ENCODE measurements at regions not wholly inside any gene's neighbourhood (a gene's known extent, or its start where the extent isn't known, plus 50 kb on each side); places are given as distances from the start of the nearest gene placed in this dataset.

DNA sequence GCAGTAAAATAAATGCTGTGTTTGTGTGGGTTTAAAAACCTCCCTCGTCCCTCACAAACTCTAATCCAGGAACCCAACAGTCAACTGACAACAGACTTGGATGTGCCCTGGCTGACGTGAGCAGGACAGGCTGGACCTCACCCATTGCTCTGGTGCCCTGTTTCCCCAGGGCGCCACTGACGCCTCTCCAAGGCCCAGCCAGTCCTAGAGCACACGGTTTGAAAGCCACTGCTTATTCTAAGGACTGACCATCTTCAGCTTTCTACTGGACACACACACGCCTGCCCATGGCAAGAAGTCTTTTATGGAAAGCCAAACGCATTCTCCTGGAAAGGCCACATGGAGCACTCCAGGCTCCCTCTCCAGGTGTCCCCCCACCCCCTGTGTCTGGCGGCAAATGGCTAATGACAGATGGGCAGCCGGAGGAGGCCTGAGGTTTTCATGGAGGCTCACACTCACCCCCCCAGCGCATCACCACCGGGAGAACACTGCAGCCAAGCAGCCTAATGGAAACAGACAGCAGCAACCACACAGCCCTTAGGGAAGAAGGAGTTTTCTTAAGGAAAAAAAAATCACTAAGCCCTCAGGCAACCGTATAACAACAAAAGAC, 319.2 kb downstream of the SOX9 start:
- H3K4me3 ChIP-seq (ENCODE audit: low read depth, low read length), result no peak overlapping the region
- no peaks in the 10 kb centered on the region for H3K9me3 ChIP-seq
- TF ChIP-seq, protein P1, sequence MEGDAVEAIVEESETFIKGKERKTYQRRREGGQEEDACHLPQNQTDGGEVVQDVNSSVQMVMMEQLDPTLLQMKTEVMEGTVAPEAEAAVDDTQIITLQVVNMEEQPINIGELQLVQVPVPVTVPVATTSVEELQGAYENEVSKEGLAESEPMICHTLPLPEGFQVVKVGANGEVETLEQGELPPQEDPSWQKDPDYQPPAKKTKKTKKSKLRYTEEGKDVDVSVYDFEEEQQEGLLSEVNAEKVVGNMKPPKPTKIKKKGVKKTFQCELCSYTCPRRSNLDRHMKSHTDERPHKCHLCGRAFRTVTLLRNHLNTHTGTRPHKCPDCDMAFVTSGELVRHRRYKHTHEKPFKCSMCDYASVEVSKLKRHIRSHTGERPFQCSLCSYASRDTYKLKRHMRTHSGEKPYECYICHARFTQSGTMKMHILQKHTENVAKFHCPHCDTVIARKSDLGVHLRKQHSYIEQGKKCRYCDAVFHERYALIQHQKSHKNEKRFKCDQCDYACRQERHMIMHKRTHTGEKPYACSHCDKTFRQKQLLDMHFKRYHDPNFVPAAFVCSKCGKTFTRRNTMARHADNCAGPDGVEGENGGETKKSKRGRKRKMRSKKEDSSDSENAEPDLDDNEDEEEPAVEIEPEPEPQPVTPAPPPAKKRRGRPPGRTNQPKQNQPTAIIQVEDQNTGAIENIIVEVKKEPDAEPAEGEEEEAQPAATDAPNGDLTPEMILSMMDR (IDR thresholded peaks at IDR 0.05; ENCODE audit: low read depth, low read length), result no peak
- no peaks in the 10 kb centered on the region for H3K4me1 ChIP-seq
- no peaks in the 10 kb centered on the region for H3K27me3 ChIP-seq
- H3K36me3 ChIP-seq, result no peaks in the 10 kb centered on the region
- no peak for DNase-seq

- Histone ChIP-seq H3K9me3 (no peaks in the 10 kb centered on the region), H3K4me3 (ENCODE audit: low read depth, low read length) (no peak overlapping the region), H3K36me3 (no peaks in the 10 kb centered on the region), H3K27me3 (no peaks in the 10 kb centered on the region), H3K4me1 (no peaks in the 10 kb centered on the region)
- TF ChIP-seq, protein P1 (IDR thresholded peaks at IDR 0.05; ENCODE audit: low read depth, low read length), result no peak
- DNase-seq, result no peak
Observed at GRCh38 chr17:72440961-72441360, 320.1 kb downstream of the SOX9 start.

DNA sequence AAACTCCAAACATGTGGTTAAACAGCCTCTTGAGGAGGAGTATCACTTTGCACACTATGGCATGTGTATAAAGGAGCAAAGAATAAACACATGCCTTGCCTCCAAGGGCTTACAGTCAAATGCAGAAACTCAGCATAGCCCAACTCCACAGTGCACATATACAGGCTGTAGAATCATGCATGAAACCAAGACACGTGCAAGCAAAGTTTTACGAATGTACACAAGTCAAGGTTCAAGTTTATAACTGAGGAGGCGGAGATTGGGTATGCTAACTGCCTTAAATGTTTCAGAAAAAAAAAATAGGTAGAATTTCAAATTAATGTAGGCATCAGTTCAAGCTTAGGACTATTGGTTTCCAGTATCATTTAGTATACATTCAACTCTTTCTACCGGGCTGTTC, 321.1 kb downstream of the SOX9 start:
- DNase-seq, result no peak
- Histone ChIP-seq H3K36me3 (no peaks in the 10 kb centered on the region), H3K4me1 (no peaks in the 10 kb centered on the region), H3K9me3 (no peaks in the 10 kb centered on the region), H3K27me3 (no peaks in the 10 kb centered on the region), H3K4me3 (ENCODE audit: low read depth, low read length) (no peak overlapping the region)
- TF ChIP-seq, protein P1 (IDR thresholded peaks at IDR 0.05; ENCODE audit: low read depth, low read length), result no peak

GRCh38 chr17:72444517-72445054, 323.8 kb downstream of the SOX9 start:
- Histone ChIP-seq H3K27me3 (no peaks in the 10 kb centered on the region), H3K4me3 (ENCODE audit: low read depth, low read length) (no peak overlapping the region), H3K9me3 (no peaks in the 10 kb centered on the region), H3K36me3 (no peaks in the 10 kb centered on the region), H3K4me1 (no peaks in the 10 kb centered on the region)
- no peak for DNase-seq
- TF ChIP-seq, protein P1 (IDR thresholded peaks at IDR 0.05; ENCODE audit: low read depth, low read length), result no peak

DNA sequence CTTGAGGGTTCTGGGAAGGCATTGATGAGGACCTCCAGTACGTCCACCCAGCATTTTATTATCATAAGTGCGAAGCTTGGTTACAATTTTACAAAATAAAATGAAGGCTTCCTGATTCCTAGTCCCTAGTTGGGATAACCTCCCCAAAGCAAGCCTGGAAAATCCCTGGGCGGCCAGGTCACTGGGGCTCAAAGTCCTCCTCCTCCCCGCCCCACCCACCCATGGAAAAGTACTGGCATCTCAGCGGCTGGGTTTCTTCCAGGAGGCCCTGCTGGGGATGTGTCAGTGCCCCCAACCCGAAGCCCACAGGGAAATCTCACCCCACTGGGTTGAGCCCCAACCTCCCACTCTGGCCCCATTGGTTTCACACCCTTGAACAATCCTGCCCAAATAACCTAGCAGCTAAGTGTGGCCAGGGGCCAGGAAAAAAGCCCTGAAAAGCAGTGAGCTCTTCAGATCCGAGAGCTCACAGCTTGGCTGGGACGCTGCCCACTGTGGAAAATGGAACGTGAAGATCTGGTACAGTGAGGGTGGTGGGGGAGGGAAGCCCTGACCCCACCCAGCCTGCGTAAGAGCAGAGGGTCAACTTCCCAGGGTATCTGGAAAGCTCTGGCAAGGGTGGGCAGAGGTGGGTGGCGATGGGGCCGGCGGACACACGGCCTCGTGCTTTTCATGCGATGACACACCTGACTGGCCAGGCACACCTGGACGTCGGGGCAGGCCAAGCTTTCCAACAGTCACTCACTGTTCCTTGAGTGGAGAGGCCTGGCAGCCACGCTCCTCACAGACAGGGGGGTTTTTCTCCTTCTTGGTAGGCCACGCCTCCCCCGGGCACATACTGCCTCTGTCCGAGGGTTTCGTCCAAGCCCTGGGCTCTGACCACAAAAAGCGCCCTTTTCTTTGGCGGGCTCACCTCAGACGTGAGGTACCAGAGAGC, 324.5 kb downstream of the SOX9 start:
- H3K36me3 ChIP-seq, result no peaks in the 10 kb centered on the region
- no peak for DNase-seq
- no peaks in the 10 kb centered on the region for H3K4me1 ChIP-seq
- H3K4me3 ChIP-seq (ENCODE audit: low read depth, low read length), result no peak overlapping the region
- no peaks in the 10 kb centered on the region for H3K9me3 ChIP-seq
- no peaks in the 10 kb centered on the region for H3K27me3 ChIP-seq
- TF ChIP-seq, protein P1 (IDR thresholded peaks at IDR 0.05; ENCODE audit: low read depth, low read length), result no peak

DNA sequence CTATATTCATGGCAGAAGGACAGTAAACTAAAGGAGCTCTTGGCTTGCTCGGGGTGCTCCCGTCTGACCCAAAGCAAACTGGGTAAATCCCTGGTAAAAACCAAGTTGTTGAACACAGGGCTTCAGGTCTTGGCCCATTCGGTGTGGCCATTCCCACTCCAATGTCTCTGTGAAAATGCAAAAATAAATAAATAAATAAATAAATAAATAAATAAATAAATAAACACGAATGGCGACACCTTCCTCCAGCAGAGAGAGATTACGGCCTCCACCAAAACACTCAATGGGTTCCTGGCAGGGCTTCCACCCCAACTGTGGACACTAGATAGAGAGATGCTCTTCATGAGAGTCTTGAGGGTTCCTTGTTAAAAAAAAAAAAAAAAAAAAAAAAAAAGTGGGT, 325.3 kb downstream of the SOX9 start:
- TF ChIP-seq, protein P1 (IDR thresholded peaks at IDR 0.05; ENCODE audit: low read depth, low read length), result no peak
- H3K27me3 ChIP-seq, result no peaks in the 10 kb centered on the region
- DNase-seq, result no peak
- no peaks in the 10 kb centered on the region for H3K36me3 ChIP-seq
- no peaks in the 10 kb centered on the region for H3K9me3 ChIP-seq
- H3K4me1 ChIP-seq, result no peaks in the 10 kb centered on the region
- no peak overlapping the region for H3K4me3 ChIP-seq (ENCODE audit: low read depth, low read length)

Measured in BE2C (cell line).